DOHH2 (cell line): ENCODE measurements at regions not wholly inside any gene's neighbourhood (a gene's known extent, or its start where the extent isn't known, plus 50 kb on each side); places are given as distances from the start of the nearest gene placed in this dataset.

Experiments used
- CTCF ChIP-seq: fragments of 200-600 bp; sonication (generic); IDR thresholded peaks from one replicate; pipeline ENCODE4 v1.5.1; 2014; ENCODE audit warnings: antibody characterized with exemption, mild to moderate bottlenecking, low read depth, low read length; ENCODE audit not compliant: poor library complexity, severe bottlenecking
- EZH2phosphoT487 ChIP-seq: fragments of 200-600 bp; sonication (generic); IDR thresholded peaks from 2 replicates; pipeline ENCODE4 v1.6.1; 2017; ENCODE audit warnings: borderline replicate concordance, mild to moderate bottlenecking, antibody characterized with exemption, low read length, moderate library complexity, mixed read lengths

- TF ChIP-seq CTCF = no peak
- no peak for TF ChIP-seq EZH2phosphoT487
Measured at GRCh38 chr14:38425324-38425976, 169.6 kb upstream of the CLEC14A start.
